Ishikawa (cell line): ENCODE measurements at regions not wholly inside any gene's neighbourhood (a gene's known extent, or its start where the extent isn't known, plus 50 kb on each side); places are given as distances from the start of the nearest gene placed in this dataset.

Experiments used
- CEBPB ChIP-seq: IDR thresholded peaks from 2 replicates; pipeline ENCODE4 v1.6.1; 2012
- EP300 ChIP-seq: IDR thresholded peaks from 2 replicates; pipeline ENCODE4 v1.6.1; 2012; ENCODE audit warnings: borderline replicate concordance
- FOXM1 ChIP-seq: IDR thresholded peaks from 2 replicates; pipeline ENCODE4 v1.6.1; 2012; ENCODE audit warnings: low read depth, borderline replicate concordance
- MAX ChIP-seq: IDR thresholded peaks from 2 replicates; pipeline ENCODE4 v1.6.1; 2012
- NFIC ChIP-seq: IDR thresholded peaks from 2 replicates; pipeline ENCODE4 v1.6.1; 2012
- RAD21 ChIP-seq: IDR thresholded peaks from 2 replicates; pipeline ENCODE4 v1.6.1; 2012; ENCODE audit warnings: low read depth
- REST ChIP-seq: IDR thresholded peaks from 2 replicates; pipeline ENCODE4 v1.6.1; 2012; ENCODE audit warnings: low read depth, mild to moderate bottlenecking
- TAF1 ChIP-seq: IDR thresholded peaks from 2 replicates; pipeline ENCODE4 v1.6.1; 2012; ENCODE audit warnings: low read depth, mild to moderate bottlenecking
- TEAD4 ChIP-seq: IDR thresholded peaks from 2 replicates; pipeline ENCODE4 v1.6.1; 2012
- USF1 ChIP-seq: IDR thresholded peaks from 2 replicates; pipeline ENCODE4 v1.6.1; 2012
- YY1 ChIP-seq: IDR thresholded peaks from 2 replicates; pipeline ENCODE4 v1.6.1; 2012; ENCODE audit warnings: low read depth

GRCh38 chr22:49492308-49492707 lies 335.4 kb downstream of the BRD1 start:
- no peak for TF ChIP-seq EP300
- no peak for TF ChIP-seq NFIC
- no peak for TF ChIP-seq CEBPB
- TF ChIP-seq RAD21 = no peak
- no peak for TF ChIP-seq TEAD4
- TF ChIP-seq FOXM1 = no peak
- TF ChIP-seq MAX = no peak
- TF ChIP-seq USF1 = no peak
- no peak for TF ChIP-seq TAF1
- no peak for TF ChIP-seq YY1
- no peak for TF ChIP-seq REST
